Kidney (tissue), 13 donors: ENCODE measurements at regions not wholly inside any gene's neighbourhood (a gene's known extent, or its start where the extent isn't known, plus 50 kb on each side); places are given as distances from the start of the nearest gene placed in this dataset.

ENCODE experiments used
- DNase-seq, 5 donors: peaks; one replicate each; pipeline ENCODE4 v3.0.0-alpha.2; 2013 to 2020
- FAIRE-seq: peaks from 2 replicates; lab custom pipeline; 2012; peaks lifted over from hg19 to GRCh38; lab: Jason Lieb, UNC
- H3K27ac ChIP-seq, 2 donors: one replicate each; pipeline ENCODE4 v1.7.0; 2013; ENCODE audit warnings: low read depth in 2 of 2, low read length in 2 of 2, inconsistent platforms in 1 of 2
- H3K27me3 ChIP-seq: one replicate; pipeline ENCODE4 v1.7.1; 2013; ENCODE audit warnings: low read length, inconsistent platforms; ENCODE audit not compliant: control insufficient read depth, insufficient read depth
- H3K36me3 ChIP-seq, 3 donors: one replicate each; pipeline versions ENCODE4 v1.7.0 to v1.7.1; 2013; ENCODE audit warnings: low read length in 3 of 3, control low read depth in 1 of 3, inconsistent platforms in 1 of 3; ENCODE audit not compliant: insufficient read depth in 3 of 3, control insufficient read depth in 2 of 3
- H3K4me1 ChIP-seq, 3 donors: one replicate each; pipeline versions ENCODE4 v1.7.0 to v1.7.1; 2013; ENCODE audit warnings: low read length in 3 of 3, inconsistent platforms in 1 of 3, low read depth in 1 of 3; ENCODE audit not compliant: control insufficient read depth in 2 of 3, insufficient read depth in 2 of 3
- H3K4me3 ChIP-seq, 3 donors: one replicate each; pipeline versions ENCODE4 v1.7.0 to v1.8.1; 2013; ENCODE audit warnings: low read length in 3 of 3, control low read depth in 1 of 3, inconsistent platforms in 1 of 3
- H3K9ac ChIP-seq, 3 donors: one replicate each; pipeline versions ENCODE4 v1.7.0 to v1.7.1; 2013; ENCODE audit warnings: low read length in 3 of 3, control low read depth in 1 of 3, inconsistent platforms in 1 of 3
- H3K9me3 ChIP-seq, 3 donors: one replicate each; pipeline versions ENCODE4 v1.7.0 to v1.7.1; 2013; ENCODE audit warnings: low read length in 3 of 3, control low read depth in 1 of 3, inconsistent platforms in 1 of 3; ENCODE audit not compliant: control insufficient read depth in 2 of 3, insufficient read depth in 1 of 3
- intact Hi-C: fragments of 100-400 bp; cut with DNase I; formaldehyde crosslinking; loops from one replicate; pipeline ENCODE4 v1.11.1; 2022
- TF ChIP-seq, protein P1 (sequence below): IDR thresholded peaks from 3 replicates; pipeline ENCODE4 v1.5.1; 2012; ENCODE audit warnings: mild to moderate bottlenecking, moderate library complexity, borderline replicate concordance; ENCODE audit not compliant: insufficient read depth; ENCODE audit errors: extremely low read depth
- donor health status: control.
- donor health status: control.
- donor health status: control.
- donor health status: control.
- donor health status: control.
- donor health status: DM: yes; HTN: yes; CAD: no.
- donor health status: Normal renal cell carcinoma (clear cell type).

DNA sequence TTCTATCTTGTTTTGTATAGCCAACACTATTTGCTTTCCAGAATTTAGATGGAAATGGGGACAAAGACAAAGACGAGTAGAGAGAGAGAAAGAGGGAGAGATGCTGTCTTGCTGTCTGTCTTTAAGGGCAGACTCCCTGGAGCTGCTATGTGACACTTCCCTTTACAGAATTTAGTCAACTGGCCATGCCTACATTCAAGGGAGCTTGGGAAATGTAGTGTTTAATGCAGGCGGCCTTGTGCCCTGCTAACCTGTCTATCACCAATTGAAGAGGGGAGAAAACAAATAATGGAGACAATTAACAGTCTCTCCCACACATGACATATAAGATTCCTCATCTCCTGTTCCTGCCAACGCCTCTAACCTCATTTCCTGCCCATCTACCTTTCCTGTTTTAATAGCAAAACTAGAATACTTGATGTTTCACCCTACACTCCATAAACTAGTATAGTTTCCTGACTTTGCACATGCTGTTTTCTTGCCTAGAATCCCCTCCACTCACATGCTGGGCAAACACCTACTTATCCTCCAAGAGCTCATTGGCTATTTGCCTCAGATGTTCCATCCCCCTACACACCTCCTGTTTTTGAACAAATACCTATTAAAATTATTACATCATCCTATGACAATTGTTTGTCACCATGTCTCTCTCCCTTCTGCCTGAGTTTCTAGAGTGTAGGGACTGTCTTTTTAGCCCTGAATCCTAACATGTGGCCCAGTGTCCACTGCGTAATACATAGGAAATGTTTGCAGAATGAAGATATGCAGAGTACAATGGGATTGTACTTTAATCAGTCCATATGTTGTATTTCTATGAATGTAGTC lies 117.2 kb downstream of the SLC25A24 start:
- Histone ChIP-seq H3K27ac (no peak overlapping the region), H3K4me1 (no peaks in the 10 kb centered on the region), H3K36me3 (no peaks in the 10 kb centered on the region), H3K4me3 (no peak overlapping the region), H3K27me3 (no peaks in the 10 kb centered on the region), H3K9ac (no peak overlapping the region), H3K9me3 (no peaks in the 10 kb centered on the region)
- DNase-seq: peak in 2 of 5 donors; percentile 5 to 12
- FAIRE-seq: no peak
- intact Hi-C loops: no loop called here
- TF ChIP-seq, protein P1, sequence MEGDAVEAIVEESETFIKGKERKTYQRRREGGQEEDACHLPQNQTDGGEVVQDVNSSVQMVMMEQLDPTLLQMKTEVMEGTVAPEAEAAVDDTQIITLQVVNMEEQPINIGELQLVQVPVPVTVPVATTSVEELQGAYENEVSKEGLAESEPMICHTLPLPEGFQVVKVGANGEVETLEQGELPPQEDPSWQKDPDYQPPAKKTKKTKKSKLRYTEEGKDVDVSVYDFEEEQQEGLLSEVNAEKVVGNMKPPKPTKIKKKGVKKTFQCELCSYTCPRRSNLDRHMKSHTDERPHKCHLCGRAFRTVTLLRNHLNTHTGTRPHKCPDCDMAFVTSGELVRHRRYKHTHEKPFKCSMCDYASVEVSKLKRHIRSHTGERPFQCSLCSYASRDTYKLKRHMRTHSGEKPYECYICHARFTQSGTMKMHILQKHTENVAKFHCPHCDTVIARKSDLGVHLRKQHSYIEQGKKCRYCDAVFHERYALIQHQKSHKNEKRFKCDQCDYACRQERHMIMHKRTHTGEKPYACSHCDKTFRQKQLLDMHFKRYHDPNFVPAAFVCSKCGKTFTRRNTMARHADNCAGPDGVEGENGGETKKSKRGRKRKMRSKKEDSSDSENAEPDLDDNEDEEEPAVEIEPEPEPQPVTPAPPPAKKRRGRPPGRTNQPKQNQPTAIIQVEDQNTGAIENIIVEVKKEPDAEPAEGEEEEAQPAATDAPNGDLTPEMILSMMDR: no peak

DNA sequence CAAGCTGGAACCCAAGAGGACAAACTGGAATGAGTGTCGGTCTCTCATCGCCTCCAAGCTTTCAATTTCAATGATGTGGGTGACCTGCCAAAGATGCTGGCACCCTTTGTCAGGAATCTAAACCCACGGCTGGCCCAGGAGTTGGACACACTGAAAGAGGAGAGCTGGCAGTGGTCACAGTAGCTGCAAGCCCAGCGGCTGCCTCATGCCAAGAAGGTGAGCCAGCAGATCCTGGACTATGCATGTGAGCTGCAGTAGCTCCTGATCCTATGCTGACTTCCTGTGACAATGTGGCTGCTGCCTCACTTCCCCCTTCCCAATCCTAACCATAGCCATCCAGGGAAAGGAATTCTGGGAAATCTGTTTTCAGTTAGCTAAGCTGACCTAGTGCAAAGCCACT lies 117.0 kb upstream of the VAV3 start:
- Histone ChIP-seq H3K9ac (no peak overlapping the region), H3K9me3 (no peaks in the 10 kb centered on the region), H3K4me3 (no peak overlapping the region), H3K4me1 (no peaks in the 10 kb centered on the region), H3K27me3 (no peaks in the 10 kb centered on the region), H3K36me3 (no peaks in the 10 kb centered on the region), H3K27ac (no peak overlapping the region)
- FAIRE-seq (no peak), DNase-seq (no peak)
- TF ChIP-seq, protein P1: no peak
- intact Hi-C loops: no loop called here

DNA sequence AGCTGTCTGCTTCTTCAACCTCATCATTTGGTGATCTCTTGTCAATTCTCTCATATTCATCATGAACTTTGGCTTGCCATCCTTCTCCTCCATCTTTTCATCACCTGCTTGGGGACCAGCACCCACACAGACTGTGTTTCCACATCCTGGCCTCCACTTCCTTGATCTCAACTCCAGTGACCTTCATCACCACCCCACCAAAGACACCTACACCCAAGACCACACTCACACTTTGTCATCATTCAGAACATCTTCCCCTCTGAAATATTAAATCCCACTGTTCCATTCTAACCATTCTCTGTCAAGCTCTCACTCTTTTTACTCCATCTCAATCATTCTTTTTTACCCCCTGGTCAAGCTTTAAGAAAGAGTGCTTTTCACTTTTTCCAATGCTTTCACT lies 115.5 kb upstream of the VAV3 start:
- Histone ChIP-seq H3K4me3 (no peak overlapping the region), H3K9me3 (no peaks in the 10 kb centered on the region), H3K9ac (no peak overlapping the region), H3K27ac (no peak overlapping the region), H3K27me3 (no peaks in the 10 kb centered on the region), H3K36me3 (no peaks in the 10 kb centered on the region), H3K4me1 (no peaks in the 10 kb centered on the region)
- TF ChIP-seq, protein P1: no peak
- FAIRE-seq: no peak
- intact Hi-C loops: no loop called here
- DNase-seq: no peak
